HG02759 (cell line): ENCODE measurements at regions not wholly inside any gene's neighbourhood (a gene's known extent, or its start where the extent isn't known, plus 50 kb on each side); places are given as distances from the start of the nearest gene placed in this dataset.

ENCODE experiments used
- ATAC-seq: cut with Tn5 transposase; IDR thresholded peaks from one replicate; pipeline ENCODE4 v1.9.1; 2021; ENCODE audit warnings: mild to moderate bottlenecking, moderate library complexity; ENCODE audit not compliant: unreplicated experiment

- ATAC-seq: no peak
Observed at GRCh38 chr5:56494300-56494731, 261.2 kb upstream of the ANKRD55 start.

GRCh38 chr5:56493766-56494165, 260.6 kb upstream of the ANKRD55 start:
- ATAC-seq: no peak

DNA sequence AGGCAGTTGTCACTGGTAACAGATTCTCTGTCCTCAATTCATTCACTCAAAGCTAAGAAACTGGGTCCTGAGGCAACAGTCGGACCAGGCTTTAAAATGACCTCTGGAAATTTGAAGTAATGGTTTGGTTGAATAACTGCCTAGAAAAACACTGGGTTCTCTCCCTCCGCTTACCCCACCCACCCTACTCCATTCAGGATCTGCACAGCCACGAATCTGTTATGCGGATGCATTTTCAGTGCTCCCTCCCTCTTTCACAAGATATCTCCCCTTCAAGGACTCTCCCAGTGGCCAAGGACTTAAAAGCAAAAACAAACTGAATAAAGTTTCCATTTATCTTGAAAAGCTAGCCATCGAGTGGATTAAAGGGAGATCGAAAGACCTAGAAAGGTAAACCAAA, 260.2 kb upstream of the ANKRD55 start:
- no peak for ATAC-seq

- ATAC-seq: no peak
Observed at GRCh38 chr5:56492812-56493211, 259.7 kb upstream of the ANKRD55 start.

- no peak for ATAC-seq
Observed at GRCh38 chr5:56490971-56491468, 257.9 kb upstream of the ANKRD55 start.

DNA sequence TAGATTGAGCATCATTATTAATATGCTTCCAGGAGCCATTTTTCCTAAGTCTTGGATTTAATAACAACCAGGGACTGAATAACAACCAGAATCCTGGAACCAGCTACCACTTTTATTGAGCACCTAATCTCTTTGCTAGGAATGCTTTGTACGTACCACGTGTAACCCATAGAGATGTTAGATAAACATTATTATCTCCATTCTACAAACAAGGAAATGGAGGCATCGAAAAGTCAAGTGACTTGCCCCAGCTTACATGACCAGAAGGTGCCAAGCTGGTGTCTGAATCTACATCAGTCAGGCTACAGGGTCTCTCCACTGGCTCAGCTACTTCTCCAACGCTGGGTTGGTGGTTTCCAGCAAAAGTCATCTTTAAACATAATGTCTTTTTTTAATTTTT, 256.1 kb upstream of the ANKRD55 start:
- ATAC-seq: no peak

- ATAC-seq: no peak
Observed at GRCh38 chr5:56487528-56488115, 254.5 kb upstream of the ANKRD55 start.

GRCh38 chr5:56482363-56482762, 249.2 kb upstream of the ANKRD55 start:
- ATAC-seq: no peak

GRCh38 chr5:56481428-56482357, 248.6 kb upstream of the ANKRD55 start:
- peak; percentile 42 for ATAC-seq

- peak; percentile 18 for ATAC-seq
Observed at GRCh38 chr5:56480705-56481427, 247.7 kb upstream of the ANKRD55 start.

GRCh38 chr5:56480078-56480704, 247.1 kb upstream of the ANKRD55 start:
- no peak for ATAC-seq

- ATAC-seq: no peak
Observed at GRCh38 chr5:56479696-56480077, 246.6 kb upstream of the ANKRD55 start.

DNA sequence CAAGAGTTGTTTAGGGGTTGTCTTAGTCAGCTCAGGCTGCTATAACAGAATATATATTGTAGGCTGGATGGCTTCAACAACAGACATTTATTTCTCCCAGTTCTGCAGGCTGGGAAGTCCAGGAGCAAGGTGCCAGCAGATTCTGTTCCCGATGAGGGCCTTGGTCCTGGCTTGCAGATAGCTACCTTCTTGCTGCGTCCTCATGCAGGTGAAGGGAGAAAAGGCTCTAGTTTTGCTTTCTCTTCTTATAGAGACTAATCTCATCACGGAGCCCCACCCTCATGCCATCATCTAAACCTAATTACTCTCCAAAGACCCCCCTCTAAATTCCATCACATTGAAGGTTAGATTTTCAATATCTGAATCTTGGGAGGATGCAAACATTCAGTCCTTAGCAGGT, 246.0 kb upstream of the ANKRD55 start:
- ATAC-seq: no peak

GRCh38 chr5:56478062-56478461, 244.9 kb upstream of the ANKRD55 start:
- ATAC-seq: no peak

- no peak for ATAC-seq
Observed at GRCh38 chr5:56476487-56476856, 243.3 kb upstream of the ANKRD55 start.

GRCh38 chr5:56475689-56476486, 242.8 kb upstream of the ANKRD55 start:
- ATAC-seq: no peak

- ATAC-seq: no peak
Observed at GRCh38 chr5:56471707-56472106, 238.6 kb upstream of the ANKRD55 start.

- ATAC-seq: no peak
Observed at GRCh38 chr5:56470007-56470406, 236.9 kb upstream of the ANKRD55 start.

DNA sequence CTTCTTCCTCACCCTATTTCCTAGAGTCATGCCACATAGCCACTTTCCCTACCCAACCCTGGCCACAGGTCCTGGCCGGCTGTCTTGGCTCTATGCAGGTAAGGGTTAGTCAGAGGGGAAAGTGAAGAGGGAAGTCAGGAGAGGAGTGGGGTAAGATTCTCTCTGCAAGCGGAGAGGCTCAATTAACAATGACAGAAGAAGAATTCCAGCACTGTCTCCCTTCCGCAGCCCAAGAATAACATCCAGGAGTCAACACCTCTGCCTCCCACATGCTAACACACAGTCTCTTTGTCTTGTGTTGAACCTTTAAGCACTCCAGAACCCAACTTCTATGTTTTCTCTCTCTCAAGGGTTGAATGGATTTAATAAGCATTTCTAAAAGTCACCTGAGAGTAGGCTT, 235.1 kb upstream of the ANKRD55 start:
- ATAC-seq: no peak

GRCh38 chr5:56467176-56467717, 234.1 kb upstream of the ANKRD55 start:
- ATAC-seq: no peak
